PC-9 (cell line): ENCODE measurements at regions not wholly inside any gene's neighbourhood (a gene's known extent, or its start where the extent isn't known, plus 50 kb on each side); places are given as distances from the start of the nearest gene placed in this dataset.

Experiments used
- EZH2 ChIP-seq: fragments of 200-600 bp; sonication (generic); IDR thresholded peaks from 2 replicates; pipeline ENCODE4 v1.8.0; 2017; ENCODE audit warnings: antibody characterized with exemption, low read depth
- TF ChIP-seq, protein P1 (sequence below): fragments of 200-600 bp; sonication (generic); conservative IDR thresholded peaks from 2 replicates; pipeline ENCODE4 v1.6.1; 2017; ENCODE audit warnings: mixed run types, antibody characterized with exemption, mild to moderate bottlenecking, moderate library complexity

GRCh38 chr15:47412802-47413201, 304.5 kb upstream of the SEMA6D start:
- no peak for TF ChIP-seq EZH2
- TF ChIP-seq, protein P1, sequence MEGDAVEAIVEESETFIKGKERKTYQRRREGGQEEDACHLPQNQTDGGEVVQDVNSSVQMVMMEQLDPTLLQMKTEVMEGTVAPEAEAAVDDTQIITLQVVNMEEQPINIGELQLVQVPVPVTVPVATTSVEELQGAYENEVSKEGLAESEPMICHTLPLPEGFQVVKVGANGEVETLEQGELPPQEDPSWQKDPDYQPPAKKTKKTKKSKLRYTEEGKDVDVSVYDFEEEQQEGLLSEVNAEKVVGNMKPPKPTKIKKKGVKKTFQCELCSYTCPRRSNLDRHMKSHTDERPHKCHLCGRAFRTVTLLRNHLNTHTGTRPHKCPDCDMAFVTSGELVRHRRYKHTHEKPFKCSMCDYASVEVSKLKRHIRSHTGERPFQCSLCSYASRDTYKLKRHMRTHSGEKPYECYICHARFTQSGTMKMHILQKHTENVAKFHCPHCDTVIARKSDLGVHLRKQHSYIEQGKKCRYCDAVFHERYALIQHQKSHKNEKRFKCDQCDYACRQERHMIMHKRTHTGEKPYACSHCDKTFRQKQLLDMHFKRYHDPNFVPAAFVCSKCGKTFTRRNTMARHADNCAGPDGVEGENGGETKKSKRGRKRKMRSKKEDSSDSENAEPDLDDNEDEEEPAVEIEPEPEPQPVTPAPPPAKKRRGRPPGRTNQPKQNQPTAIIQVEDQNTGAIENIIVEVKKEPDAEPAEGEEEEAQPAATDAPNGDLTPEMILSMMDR, result no peak
